Ovary (tissue), 3 donors: ENCODE measurements at regions not wholly inside any gene's neighbourhood (a gene's known extent, or its start where the extent isn't known, plus 50 kb on each side); places are given as distances from the start of the nearest gene placed in this dataset.

Experiments
- CTCF ChIP-seq, 3 donors: fragments of 450-650 bp in 2 of 3; fragments of 200-600 bp in 1 of 3; IDR thresholded peaks; one replicate each; pipeline versions ENCODE4 v1.5.1 to v1.8.0; 2016 to 2022; ENCODE audit warnings: antibody characterized with exemption in 3 of 3, mild to moderate bottlenecking in 1 of 3
- EP300 ChIP-seq: sonication (generic); formaldehyde crosslinking; IDR thresholded peaks from one replicate; pipeline ENCODE4 v1.6.1; 2017; ENCODE audit warnings: antibody characterized with exemption
- donor health status: DM: no; HTN: no; CAD: no.

- TF ChIP-seq CTCF (IDR thresholded peaks at IDR 0.05) (no peak), EP300 (no peak)
These were observed 107.6 kb downstream of the RFC3 start for GRCh38 chr13:33925563-33925962.
